OCI-LY3 (cell line): ENCODE measurements at regions not wholly inside any gene's neighbourhood (a gene's known extent, or its start where the extent isn't known, plus 50 kb on each side); places are given as distances from the start of the nearest gene placed in this dataset.

Experiments
- CTCF ChIP-seq: fragments of 200-600, 300-600 bp; sonication (generic); IDR thresholded peaks from 2 replicates; pipeline ENCODE4 v1.5.1; 2014; ENCODE audit warnings: antibody characterized with exemption, low read length, low read depth
- EZH2phosphoT487 ChIP-seq: fragments of 200-600 bp; shearing (Covaris generic); IDR thresholded peaks from 2 replicates; pipeline ENCODE4 v1.6.1; 2018; ENCODE audit warnings: antibody characterized with exemption, mixed run types, low read depth

DNA sequence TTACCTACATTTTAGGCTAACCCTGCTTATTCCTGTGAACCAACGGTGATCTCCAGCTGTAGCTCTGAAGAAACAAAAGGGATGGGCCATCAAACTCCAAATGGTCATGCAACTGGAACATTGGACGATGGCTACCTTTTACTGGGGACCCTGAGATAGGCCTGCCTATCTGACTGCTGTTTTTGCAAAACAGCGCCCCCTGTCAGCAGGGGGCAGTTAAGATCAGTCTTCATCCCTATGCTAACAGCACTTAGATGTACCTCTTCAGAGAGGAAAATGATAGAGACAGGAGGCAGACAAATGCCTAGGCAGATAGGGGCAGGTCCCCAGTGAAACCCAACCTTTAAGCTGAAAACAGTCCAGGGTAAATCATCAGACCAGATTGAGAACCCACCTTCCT lies 1085.4 kb upstream of the SORCS1 start:
- TF ChIP-seq CTCF (no peak), EZH2phosphoT487 (no peak)
